GM13976 (cell line): ENCODE measurements at regions not wholly inside any gene's neighbourhood (a gene's known extent, or its start where the extent isn't known, plus 50 kb on each side); places are given as distances from the start of the nearest gene placed in this dataset.

Source experiments
- DNase-seq: peaks from one replicate; pipeline ENCODE4 v3.0.0; 2012; ENCODE audit warnings: low spot score
- CTCF ChIP-seq: IDR thresholded peaks from 2 replicates; pipeline ENCODE4 v1.5.1; 2012; ENCODE audit warnings: borderline replicate concordance, mild to moderate bottlenecking; ENCODE audit not compliant: insufficient read depth; ENCODE audit errors: extremely low read depth, missing control alignments, control extremely low read depth
- in situ Hi-C: fragments of 300-500 bp; cut with MboI; formaldehyde crosslinking; loops from one replicate; pipeline ENCODE4 v1.12.0; 2022; ENCODE audit warnings: low sequenced_read_pairs, mixed read lengths, inconsistent platforms; ENCODE audit not compliant: unreplicated experiment

- no peak for TF ChIP-seq CTCF
- DNase-seq = no peak
- in situ Hi-C loops = no loop called here
Observed at GRCh38 chr5:166018716-166019115, 2272.7 kb upstream of the WWC1 start.

- TF ChIP-seq CTCF = no peak
- DNase-seq = no peak
- in situ Hi-C loops = no loop called here
Observed at GRCh38 chr5:166022065-166022464, 2269.4 kb upstream of the WWC1 start.

GRCh38 chr5:166024970-166025369, 2266.5 kb upstream of the WWC1 start:
- DNase-seq = no peak
- no peak for TF ChIP-seq CTCF
- in situ Hi-C loops = no loop called here

GRCh38 chr5:166027582-166027981, 2263.9 kb upstream of the WWC1 start:
- in situ Hi-C loops = no loop called here
- no peak for DNase-seq
- TF ChIP-seq CTCF = no peak

GRCh38 chr5:166031926-166032325, 2259.5 kb upstream of the WWC1 start:
- DNase-seq = no peak
- in situ Hi-C loops = no loop called here
- no peak for TF ChIP-seq CTCF

GRCh38 chr5:166032601-166033000, 2258.8 kb upstream of the WWC1 start:
- no peak for TF ChIP-seq CTCF
- DNase-seq = no peak
- in situ Hi-C loops = no loop called here

GRCh38 chr5:166045961-166046360, 2245.5 kb upstream of the WWC1 start:
- in situ Hi-C loops = no loop called here
- no peak for DNase-seq
- no peak for TF ChIP-seq CTCF
